OCI-LY3 (cell line): ENCODE measurements at regions not wholly inside any gene's neighbourhood (a gene's known extent, or its start where the extent isn't known, plus 50 kb on each side); places are given as distances from the start of the nearest gene placed in this dataset.

ENCODE experiments used
- H2AFZ ChIP-seq: fragments of 200-600, 300-600 bp; shearing (Covaris generic); 2 replicates; pipeline ENCODE4 v1.6.0; 2014; ENCODE audit warnings: antibody characterized with exemption, low read depth, low read length
- H3K27ac ChIP-seq: fragments of 200-600, 300-600 bp; sonication (generic); 2 replicates; pipeline ENCODE4 v1.5.1; 2014; ENCODE audit warnings: mild to moderate bottlenecking, low read length, moderate library complexity, mixed read lengths
- H3K27me3 ChIP-seq: fragments of 200-600, 300-600 bp; sonication (generic); 2 replicates; pipeline ENCODE4 v1.6.1; 2014; ENCODE audit warnings: low read depth, low read length, mixed read lengths
- H3K36me3 ChIP-seq: fragments of 200-600, 300-600 bp; sonication (generic); replicated peaks from 2 replicates; pipeline ENCODE3; 2014; ENCODE audit warnings: low read depth, low read length, mixed read lengths
- H3K4me1 ChIP-seq: fragments of 300-600, 200-600 bp; sonication (generic); 2 replicates; pipeline ENCODE4 v1.6.1; 2014; ENCODE audit warnings: low read length, mixed read lengths
- H3K4me2 ChIP-seq: fragments of 200-600, 300-600 bp; sonication (generic); 2 replicates; pipeline ENCODE4 v1.6.1; 2014; ENCODE audit warnings: low read length, mixed read lengths
- H3K4me3 ChIP-seq: fragments of 300-600, 200-600 bp; sonication (generic); 2 replicates; pipeline ENCODE4 v1.5.1; 2014; ENCODE audit warnings: antibody characterized with exemption, mild to moderate bottlenecking, low read length, moderate library complexity
- H3K79me2 ChIP-seq: fragments of 300-600, 200-600 bp; shearing (Covaris generic); 2 replicates; pipeline ENCODE4 v1.6.1; 2014; ENCODE audit warnings: mild to moderate bottlenecking, low read length, mixed read lengths
- H3K9ac ChIP-seq: fragments of 300-600, 200-600 bp; shearing (Covaris generic); 2 replicates; pipeline ENCODE4 v1.6.0; 2014; ENCODE audit warnings: mild to moderate bottlenecking, low read length, moderate library complexity
- H3K9me3 ChIP-seq: fragments of 200-600, 300-600 bp; shearing (Covaris generic); 2 replicates; pipeline ENCODE4 v1.6.1; 2014; ENCODE audit warnings: low read length, mixed read lengths; ENCODE audit not compliant: insufficient read depth
- H4K20me1 ChIP-seq: fragments of 200-600, 300-600 bp; sonication (generic); 2 replicates; pipeline ENCODE4 v1.6.1; 2016; ENCODE audit warnings: low read length, mixed read lengths; ENCODE audit not compliant: insufficient read depth
- CTCF ChIP-seq: fragments of 200-600, 300-600 bp; sonication (generic); IDR thresholded peaks from 2 replicates; pipeline ENCODE4 v1.5.1; 2014; ENCODE audit warnings: antibody characterized with exemption, low read length, low read depth
- EZH2phosphoT487 ChIP-seq: fragments of 200-600 bp; shearing (Covaris generic); IDR thresholded peaks from 2 replicates; pipeline ENCODE4 v1.6.1; 2018; ENCODE audit warnings: antibody characterized with exemption, mixed run types, low read depth

DNA sequence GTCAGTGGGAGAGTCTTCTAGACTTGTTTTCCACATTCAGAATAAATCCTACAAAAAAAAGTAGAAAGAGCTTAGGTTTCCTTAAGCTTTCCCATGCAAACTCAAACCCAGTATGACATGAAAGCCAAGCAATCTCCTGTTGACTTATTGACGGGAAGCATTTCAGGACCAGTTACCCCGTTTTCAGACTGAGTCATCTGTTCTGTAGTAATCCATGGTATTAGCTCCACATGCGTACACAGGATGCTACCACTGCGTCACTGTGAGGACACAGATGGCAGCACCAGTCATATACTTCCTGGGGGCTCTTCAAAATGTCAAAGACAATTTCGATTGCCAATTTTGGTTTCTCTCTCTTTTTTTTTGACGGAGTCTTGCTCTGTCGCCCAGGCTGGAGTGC lies 224.9 kb upstream of the MAD2L1 start:
- no peaks in the 10 kb centered on the region for H3K79me2 ChIP-seq
- H3K4me2 ChIP-seq, result no peak overlapping the region
- no peak overlapping the region for H3K9ac ChIP-seq
- H3K27ac ChIP-seq, result no peak overlapping the region
- H4K20me1 ChIP-seq, result no peaks in the 10 kb centered on the region
- H3K4me1 ChIP-seq, result no peaks in the 10 kb centered on the region
- no peaks in the 10 kb centered on the region for H3K9me3 ChIP-seq
- no peak overlapping the region for H2AFZ ChIP-seq
- no peaks in the 10 kb centered on the region for H3K27me3 ChIP-seq
- no peak for TF ChIP-seq CTCF
- TF ChIP-seq EZH2phosphoT487, result no peak
- H3K4me3 ChIP-seq, result no peak overlapping the region
- H3K36me3 ChIP-seq, result no peaks in the 10 kb centered on the region

GRCh38 chr4:120290553-120290952 lies 223.9 kb upstream of the MAD2L1 start:
- TF ChIP-seq EZH2phosphoT487, result no peak
- TF ChIP-seq CTCF, result no peak
- Histone ChIP-seq H3K27me3 (no peaks in the 10 kb centered on the region), H3K4me2 (no peak overlapping the region), H3K79me2 (no peaks in the 10 kb centered on the region), H3K9ac (no peak overlapping the region), H3K4me3 (no peak overlapping the region), H3K36me3 (no peaks in the 10 kb centered on the region), H2AFZ (no peak overlapping the region), H4K20me1 (no peaks in the 10 kb centered on the region), H3K4me1 (no peaks in the 10 kb centered on the region), H3K27ac (no peak overlapping the region), H3K9me3 (no peaks in the 10 kb centered on the region)

GRCh38 chr4:120286813-120287212 lies 220.2 kb upstream of the MAD2L1 start:
- no peaks in the 10 kb centered on the region for H3K79me2 ChIP-seq
- no peak for TF ChIP-seq EZH2phosphoT487
- TF ChIP-seq CTCF, result peak; percentile 44
- H3K4me3 ChIP-seq, result no peak overlapping the region
- H3K27me3 ChIP-seq, result no peaks in the 10 kb centered on the region
- H3K9ac ChIP-seq, result no peak overlapping the region
- no peak overlapping the region for H2AFZ ChIP-seq
- no peaks in the 10 kb centered on the region for H3K9me3 ChIP-seq
- no peak overlapping the region for H3K4me2 ChIP-seq
- H4K20me1 ChIP-seq, result no peaks in the 10 kb centered on the region
- no peak overlapping the region for H3K27ac ChIP-seq
- no peaks in the 10 kb centered on the region for H3K36me3 ChIP-seq
- H3K4me1 ChIP-seq, result peaks cover 6% of the 10 kb centered on the region

- TF ChIP-seq CTCF, result no peak
- TF ChIP-seq EZH2phosphoT487, result no peak
- H2AFZ ChIP-seq, result no peak overlapping the region
- H3K79me2 ChIP-seq, result no peaks in the 10 kb centered on the region
- H3K4me2 ChIP-seq, result no peak overlapping the region
- H3K4me3 ChIP-seq, result no peak overlapping the region
- H3K27me3 ChIP-seq, result no peaks in the 10 kb centered on the region
- no peak overlapping the region for H3K9ac ChIP-seq
- peaks cover 6% of the 10 kb centered on the region for H3K4me1 ChIP-seq
- no peak overlapping the region for H3K27ac ChIP-seq
- no peaks in the 10 kb centered on the region for H3K36me3 ChIP-seq
- H4K20me1 ChIP-seq, result no peaks in the 10 kb centered on the region
- no peaks in the 10 kb centered on the region for H3K9me3 ChIP-seq
Measured at GRCh38 chr4:120281581-120281980, 214.9 kb upstream of the MAD2L1 start.
